Neural progenitor cell (in vitro differentiated cells): ENCODE measurements at regions not wholly inside any gene's neighbourhood (a gene's known extent, or its start where the extent isn't known, plus 50 kb on each side); places are given as distances from the start of the nearest gene placed in this dataset.

Experiments
- DNase-seq: peaks from one replicate; pipeline ENCODE4 v3.0.0-alpha.2; 2016; ENCODE audit warnings: low spot score
- H2AFZ ChIP-seq: fragments of 200-600 bp; sonication (generic); replicated peaks from 2 replicates; pipeline ENCODE4 v1.6.1; 2016; ENCODE audit warnings: antibody characterized with exemption
- H3F3A ChIP-seq: fragments of 200-600 bp; sonication (generic); 2 replicates; pipeline ENCODE4 v1.6.1; 2016; ENCODE audit warnings: antibody characterized with exemption, low read depth
- H3K27ac ChIP-seq: fragments of 200-600 bp; sonication (generic); 2 replicates; pipeline ENCODE4 v1.5.1; 2016; ENCODE audit warnings: mild to moderate bottlenecking
- H3K27me3 ChIP-seq: fragments of 200-600 bp; sonication (generic); 2 replicates; pipeline ENCODE4 v1.6.1; 2016; ENCODE audit warnings: mild to moderate bottlenecking, moderate library complexity
- H3K36me3 ChIP-seq: fragments of 200-600 bp; sonication (generic); 2 replicates; pipeline ENCODE4 v1.5.1; 2016
- H3K4me1 ChIP-seq: fragments of 200-600 bp; sonication (generic); 2 replicates; pipeline ENCODE4 v1.6.1; 2016; ENCODE audit warnings: mixed run types
- H3K4me2 ChIP-seq: fragments of 200-600 bp; sonication (generic); 2 replicates; pipeline ENCODE4 v1.6.1; 2016
- H3K4me3 ChIP-seq: fragments of 200-600 bp; sonication (generic); 2 replicates; pipeline ENCODE4 v1.5.1; 2016
- H3K79me2 ChIP-seq: fragments of 200-600 bp; sonication (generic); 2 replicates; pipeline ENCODE4 v1.6.1; 2016; ENCODE audit warnings: low read depth
- H3K9ac ChIP-seq: fragments of 200-600 bp; sonication (generic); 2 replicates; pipeline ENCODE4 v1.6.1; 2016
- H3K9me3 ChIP-seq: fragments of 200-600 bp; sonication (generic); 2 replicates; pipeline ENCODE4 v1.5.1; 2016; ENCODE audit warnings: low read depth
- H4K20me1 ChIP-seq: fragments of 200-600 bp; sonication (generic); 2 replicates; pipeline ENCODE4 v1.6.1; 2016; ENCODE audit warnings: low read depth
- H3K27ac Mint-ChIP-seq: 3 replicates; pipeline ENCODE4 v1.8.0; 2021; ENCODE audit warnings: mixed read lengths
- H3K27me3 Mint-ChIP-seq: 2 replicates; pipeline ENCODE4 v1.8.0; 2022; ENCODE audit warnings: low read depth, mild to moderate bottlenecking, inconsistent platforms, moderate library complexity, mixed read lengths; ENCODE audit not compliant: insufficient read depth
- H3K36me3 Mint-ChIP-seq: 3 replicates; pipeline ENCODE4 v1.8.0; 2021; ENCODE audit warnings: mixed read lengths
- H3K4me1 Mint-ChIP-seq: 3 replicates; pipeline ENCODE4 v1.8.0; 2021; ENCODE audit warnings: mixed read lengths
- H3K4me3 Mint-ChIP-seq: 3 replicates; pipeline ENCODE4 v1.8.0; 2021; ENCODE audit warnings: mild to moderate bottlenecking, moderate library complexity, mixed read lengths
- H3K9me3 Mint-ChIP-seq: 3 replicates; pipeline ENCODE4 v1.8.0; 2020; ENCODE audit warnings: mixed read lengths
- CTCF ChIP-seq: fragments of 200-600 bp; sonication (generic); IDR thresholded peaks from 2 replicates; pipeline ENCODE4 v1.5.1; 2017; ENCODE audit warnings: antibody characterized with exemption, mild to moderate bottlenecking
- EZH2 ChIP-seq: fragments of 200-600 bp; sonication (generic); IDR thresholded peaks from 2 replicates; pipeline ENCODE4 v1.6.1; 2017; ENCODE audit warnings: antibody characterized with exemption, mild to moderate bottlenecking, moderate library complexity
- EZH2phosphoT487 ChIP-seq: fragments of 200-600 bp; sonication (generic); IDR thresholded peaks from 2 replicates; pipeline ENCODE4 v1.6.1; 2017; ENCODE audit warnings: antibody characterized with exemption

GRCh38 chr3:147191795-147192385 is 214.5 kb downstream of the ZIC4 start:
- peaks cover 6% of the 10 kb centered on the region for H3K36me3 Mint-ChIP-seq
- peak; percentile 79 for TF ChIP-seq CTCF
- TF ChIP-seq EZH2: no peak
- TF ChIP-seq EZH2phosphoT487: no peak

DNA sequence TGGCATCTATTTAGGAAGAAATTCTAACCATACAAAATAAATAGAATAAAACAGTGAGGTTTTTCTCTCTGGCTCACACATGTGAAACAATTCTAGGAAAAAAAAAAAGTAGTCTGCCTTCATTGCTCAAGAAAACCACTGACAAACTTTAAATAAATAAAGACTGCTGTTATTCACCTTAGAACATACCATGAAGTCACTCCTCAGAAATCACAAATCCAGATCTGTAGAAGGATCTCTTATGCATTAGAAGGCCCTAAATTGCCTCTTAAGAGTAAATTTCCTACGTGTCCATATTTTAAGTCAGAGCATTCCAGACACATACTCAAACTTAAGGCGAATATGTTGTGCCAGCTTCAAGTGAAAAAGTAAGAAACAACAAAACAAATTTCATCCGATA is 217.3 kb downstream of the ZIC4 start:
- no peaks in the 10 kb centered on the region for H4K20me1 ChIP-seq
- H3K4me3 ChIP-seq: no peak overlapping the region
- no peaks in the 10 kb centered on the region for H3K36me3 ChIP-seq
- no peak overlapping the region for H2AFZ ChIP-seq
- no peaks in the 10 kb centered on the region for H3F3A ChIP-seq
- Mint-ChIP-seq H3K9me3 (peaks cover 18% of the 10 kb centered on the region), H3K27me3 (no peaks in the 10 kb centered on the region), H3K4me1 (peaks cover 6% of the 10 kb centered on the region), H3K36me3 (peaks cover 6% of the 10 kb centered on the region), H3K27ac (no peak overlapping the region), H3K4me3 (no peak overlapping the region)
- no peaks in the 10 kb centered on the region for H3K9me3 ChIP-seq
- no peaks in the 10 kb centered on the region for H3K4me1 ChIP-seq
- H3K79me2 ChIP-seq: no peaks in the 10 kb centered on the region
- H3K9ac ChIP-seq: no peak overlapping the region
- H3K4me2 ChIP-seq: no peak overlapping the region
- no peaks in the 10 kb centered on the region for H3K27me3 ChIP-seq
- TF ChIP-seq EZH2 (no peak), CTCF (no peak), EZH2phosphoT487 (no peak)
- no peak for DNase-seq
- H3K27ac ChIP-seq: no peak overlapping the region

More at GRCh38 chr3:147191795-147192385, 214.5 kb downstream of the ZIC4 start:
- Histone ChIP-seq H3K79me2 (no peaks in the 10 kb centered on the region), H3K4me2 (no peak overlapping the region), H3K9me3 (no peaks in the 10 kb centered on the region), H4K20me1 (no peaks in the 10 kb centered on the region), H3K9ac (no peak overlapping the region), H3K4me3 (no peak overlapping the region), H3K27ac (no peak overlapping the region), H3K36me3 (no peaks in the 10 kb centered on the region), H3K27me3 (no peaks in the 10 kb centered on the region), H2AFZ (no peak overlapping the region), H3F3A (no peaks in the 10 kb centered on the region), H3K4me1 (no peaks in the 10 kb centered on the region)
- H3K27me3 Mint-ChIP-seq: no peaks in the 10 kb centered on the region
- H3K4me3 Mint-ChIP-seq: no peak overlapping the region
- peak; percentile 71 for DNase-seq
- H3K27ac Mint-ChIP-seq: no peak overlapping the region
- peaks cover 18% of the 10 kb centered on the region for H3K4me1 Mint-ChIP-seq
- H3K9me3 Mint-ChIP-seq: peaks cover 18% of the 10 kb centered on the region

GRCh38 chr3:147187687-147188086 is 218.7 kb downstream of the ZIC4 start:
- Histone ChIP-seq H3K4me3 (no peak overlapping the region), H3F3A (no peaks in the 10 kb centered on the region), H3K36me3 (no peaks in the 10 kb centered on the region), H3K9me3 (no peaks in the 10 kb centered on the region), H3K4me2 (no peak overlapping the region), H3K4me1 (no peaks in the 10 kb centered on the region), H3K79me2 (no peaks in the 10 kb centered on the region), H3K27me3 (no peaks in the 10 kb centered on the region), H3K27ac (no peak overlapping the region), H3K9ac (no peak overlapping the region), H2AFZ (peak overlapping the region; percentile 13), H4K20me1 (no peaks in the 10 kb centered on the region)
- H3K27me3 Mint-ChIP-seq: no peaks in the 10 kb centered on the region
- no peak overlapping the region for H3K4me3 Mint-ChIP-seq
- no peak for DNase-seq
- peaks cover 6% of the 10 kb centered on the region for H3K36me3 Mint-ChIP-seq
- no peak overlapping the region for H3K27ac Mint-ChIP-seq
- peaks cover 6% of the 10 kb centered on the region for H3K4me1 Mint-ChIP-seq
- H3K9me3 Mint-ChIP-seq: peaks cover 18% of the 10 kb centered on the region
- no peak for TF ChIP-seq EZH2phosphoT487
- TF ChIP-seq CTCF: no peak
- no peak for TF ChIP-seq EZH2
